CD14-positive monocyte (primary cell): ENCODE measurements at regions not wholly inside any gene's neighbourhood (a gene's known extent, or its start where the extent isn't known, plus 50 kb on each side); places are given as distances from the start of the nearest gene placed in this dataset.

Experiments used
- DNase-seq, 3 donors: peaks; one replicate each; pipeline ENCODE4 v3.0.0-alpha.2; 2011 to 2022
- H2AFZ ChIP-seq: 2 replicates; pipeline ENCODE4 v1.6.0; 2012; ENCODE audit warnings: mild to moderate bottlenecking, low read depth, low read length, inconsistent platforms; ENCODE audit not compliant: insufficient read depth, poor library complexity, severe bottlenecking
- H3K27ac ChIP-seq, 2 donors: 1 replicate in 1 of 2; 2 replicates in 1 of 2; pipeline ENCODE4 v1.5.1; 2012 to 2013; ENCODE audit warnings: low read length in 2 of 2, control low read depth in 1 of 2, inconsistent platforms in 1 of 2, low read depth in 1 of 2, mild to moderate bottlenecking in 1 of 2
- H3K27me3 ChIP-seq, 2 donors: one replicate each; pipeline versions ENCODE4 v1.6.0 to v1.6.1; 2011 to 2013; ENCODE audit warnings: low read length in 2 of 2; ENCODE audit not compliant: control insufficient read depth in 2 of 2, insufficient read depth in 2 of 2
- H3K36me3 ChIP-seq, 2 donors: replicated peaks in 1 of 2; 1 replicate in 1 of 2; 2 replicates in 1 of 2; pipeline versions ENCODE4 v1.5.1 to v1.6.1; 2012 to 2013; ENCODE audit warnings: low read length in 2 of 2, control low read depth in 1 of 2, inconsistent platforms in 1 of 2, mild to moderate bottlenecking in 1 of 2; ENCODE audit not compliant: insufficient read depth in 2 of 2, control insufficient read depth in 1 of 2
- H3K4me1 ChIP-seq, 2 donors: 1 replicate in 1 of 2; 2 replicates in 1 of 2; pipeline versions ENCODE4 v1.5.1 to v1.6.1; 2012 to 2013; ENCODE audit warnings: low read length in 2 of 2, control low read depth in 1 of 2, inconsistent platforms in 1 of 2, mild to moderate bottlenecking in 1 of 2, moderate library complexity in 1 of 2; ENCODE audit not compliant: insufficient read depth in 2 of 2, control insufficient read depth in 1 of 2
- H3K4me2 ChIP-seq: replicated peaks from 2 replicates; pipeline ENCODE3; 2012; ENCODE audit warnings: low read length, moderate library complexity, mild to moderate bottlenecking; ENCODE audit not compliant: poor library complexity, severe bottlenecking; ENCODE audit errors: extremely low read depth
- H3K4me3 ChIP-seq, 3 experiments: fragments of 200-600 bp in 1 of 3; sonication (generic) in 1 of 3; replicated peaks in 1 of 3; 1 replicate in 2 of 3; 2 replicates in 1 of 3; pipeline ENCODE4 v1.5.1; 2011 to 2013; ENCODE audit warnings: low read length in 3 of 3, mild to moderate bottlenecking in 3 of 3, control low read depth in 2 of 3, low read depth in 2 of 3, inconsistent platforms in 1 of 3, moderate library complexity in 1 of 3
- H3K79me2 ChIP-seq: 2 replicates; pipeline ENCODE4 v1.6.0; 2012; ENCODE audit warnings: mild to moderate bottlenecking, control low read depth, inconsistent platforms, low read length, moderate library complexity; ENCODE audit not compliant: insufficient read depth
- H3K9ac ChIP-seq: 2 replicates; pipeline ENCODE4 v1.6.0; 2017; ENCODE audit warnings: low read length, mild to moderate bottlenecking; ENCODE audit not compliant: insufficient read depth, poor library complexity, severe bottlenecking
- H3K9me3 ChIP-seq, 2 donors: replicated peaks in 1 of 2; 1 replicate in 1 of 2; 2 replicates in 1 of 2; pipeline versions ENCODE4 v1.5.1 to v1.6.1; 2012 to 2013; ENCODE audit warnings: low read length in 2 of 2, control low read depth in 1 of 2; ENCODE audit not compliant: control insufficient read depth in 1 of 2, insufficient read depth in 1 of 2
- H4K20me1 ChIP-seq: 2 replicates; pipeline ENCODE4 v1.6.0; 2012; ENCODE audit warnings: mild to moderate bottlenecking, low read length, control low read depth, moderate library complexity; ENCODE audit not compliant: insufficient read depth
- H3K27ac Mint-ChIP-seq, 7 donors: one replicate each; pipeline ENCODE4 v1.8.0; 2020; ENCODE audit warnings: mild to moderate bottlenecking in 7 of 7, mixed read lengths in 7 of 7, moderate library complexity in 6 of 7, inconsistent platforms in 2 of 7
- H3K27me3 Mint-ChIP-seq, 3 donors: one replicate each; pipeline ENCODE4 v1.8.0; 2021 to 2022; ENCODE audit warnings: low read depth in 3 of 3, mild to moderate bottlenecking in 3 of 3, mixed read lengths in 3 of 3, moderate library complexity in 3 of 3, inconsistent platforms in 1 of 3
- H3K36me3 Mint-ChIP-seq, 2 donors: one replicate each; pipeline ENCODE4 v1.8.0; 2020; ENCODE audit warnings: mixed read lengths in 2 of 2, inconsistent platforms in 1 of 2, mild to moderate bottlenecking in 1 of 2
- H3K4me1 Mint-ChIP-seq: one replicate; pipeline ENCODE4 v1.8.0; 2020; ENCODE audit warnings: mild to moderate bottlenecking, mixed read lengths
- H3K4me3 Mint-ChIP-seq, 2 donors: one replicate each; pipeline ENCODE4 v1.8.0; 2020; ENCODE audit warnings: mild to moderate bottlenecking in 2 of 2, mixed read lengths in 2 of 2, moderate library complexity in 1 of 2
- H3K9me3 Mint-ChIP-seq, 7 donors: one replicate each; pipeline ENCODE4 v1.8.0; 2020 to 2022; ENCODE audit warnings: mixed read lengths in 7 of 7, mild to moderate bottlenecking in 6 of 7, moderate library complexity in 6 of 7, inconsistent platforms in 2 of 7
- WGBS: methylation state at CpG from one replicate; pipeline ENCODE4 v1.1.5; 2013; ENCODE audit warnings: missing lambda C conversion rate; ENCODE audit not compliant: insufficient coverage; 5-methylcytosine and 5-hydroxymethylcytosine counted together
- intact Hi-C, 2 donors: fragments of 100-400 bp; cut with micrococcal nuclease; formaldehyde crosslinking; loops; one replicate each; pipeline versions ENCODE4 v1.15.0 to v1.15.1; 2023
- TF ChIP-seq, protein P1 (sequence below): fragments of 200-600 bp; IDR thresholded peaks from one replicate; pipeline ENCODE4 v1.8.0; 2022; ENCODE audit warnings: antibody characterized with exemption, mild to moderate bottlenecking

DNA sequence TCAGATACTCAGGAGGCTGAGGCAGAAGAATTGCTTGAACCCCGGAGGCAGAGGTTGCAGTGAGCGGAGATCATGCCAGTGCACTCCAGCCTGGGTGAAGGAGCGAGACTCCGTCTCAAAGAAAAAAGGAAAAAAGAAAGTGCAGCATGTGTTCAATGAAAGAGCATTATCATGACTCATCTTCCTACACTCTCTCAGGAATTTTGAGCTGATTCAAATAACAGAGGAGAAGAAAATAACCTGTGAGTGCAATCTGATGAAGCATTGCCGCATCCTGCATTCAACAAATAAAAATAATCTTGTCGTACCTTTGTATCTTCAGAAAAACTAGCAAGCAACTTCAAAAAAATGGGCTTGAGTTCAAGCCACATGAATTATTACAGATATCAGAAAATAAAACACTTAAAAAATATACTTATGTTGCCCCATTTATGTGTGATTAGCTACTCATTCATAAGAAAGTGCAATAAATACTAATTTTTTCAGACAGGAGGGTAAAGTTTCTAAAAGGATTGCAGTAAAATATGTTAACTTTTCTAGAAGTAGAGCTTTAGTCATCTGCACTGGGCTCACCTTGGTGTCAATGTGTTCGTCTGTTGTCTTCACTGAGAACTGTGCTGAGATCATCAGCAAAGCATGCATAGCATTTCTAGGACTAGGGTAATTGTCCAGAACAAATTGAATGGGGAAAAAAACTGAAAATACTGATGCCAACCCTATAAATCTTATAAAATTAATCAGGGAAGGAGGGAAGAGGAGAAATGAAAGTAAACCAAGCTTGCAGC is 90.4 kb upstream of the VCX3B start:
- Histone ChIP-seq H3K27me3 (no peaks in the 10 kb centered on the region), H2AFZ (no peak overlapping the region), H3K27ac (no peak overlapping the region), H3K9ac (no peak overlapping the region), H3K4me1 (no peaks in the 10 kb centered on the region), H3K4me2 (no peak overlapping the region), H3K4me3 (no peak overlapping the region), H3K79me2 (no peaks in the 10 kb centered on the region), H4K20me1 (no peaks in the 10 kb centered on the region), H3K36me3 (no peaks in the 10 kb centered on the region), H3K9me3 (peaks cover 10 to 16% of the 10 kb centered on the region in 2 donors)
- no peak for DNase-seq
- WGBS = no CpG with 5 or more reads among the region's 7 CpGs
- Mint-ChIP-seq H3K36me3 (no peaks in the 10 kb centered on the region), H3K27me3 (peaks cover 0 to 2% (median 0%) of the 10 kb centered on the region in 3 donors), H3K4me1 (no peaks in the 10 kb centered on the region), H3K9me3 (peaks cover 0 to 12% (median 8%) of the 10 kb centered on the region in 7 donors), H3K4me3 (no peak overlapping the region), H3K27ac (no peak overlapping the region)
- intact Hi-C loops = no loop called here
- TF ChIP-seq, protein P1, sequence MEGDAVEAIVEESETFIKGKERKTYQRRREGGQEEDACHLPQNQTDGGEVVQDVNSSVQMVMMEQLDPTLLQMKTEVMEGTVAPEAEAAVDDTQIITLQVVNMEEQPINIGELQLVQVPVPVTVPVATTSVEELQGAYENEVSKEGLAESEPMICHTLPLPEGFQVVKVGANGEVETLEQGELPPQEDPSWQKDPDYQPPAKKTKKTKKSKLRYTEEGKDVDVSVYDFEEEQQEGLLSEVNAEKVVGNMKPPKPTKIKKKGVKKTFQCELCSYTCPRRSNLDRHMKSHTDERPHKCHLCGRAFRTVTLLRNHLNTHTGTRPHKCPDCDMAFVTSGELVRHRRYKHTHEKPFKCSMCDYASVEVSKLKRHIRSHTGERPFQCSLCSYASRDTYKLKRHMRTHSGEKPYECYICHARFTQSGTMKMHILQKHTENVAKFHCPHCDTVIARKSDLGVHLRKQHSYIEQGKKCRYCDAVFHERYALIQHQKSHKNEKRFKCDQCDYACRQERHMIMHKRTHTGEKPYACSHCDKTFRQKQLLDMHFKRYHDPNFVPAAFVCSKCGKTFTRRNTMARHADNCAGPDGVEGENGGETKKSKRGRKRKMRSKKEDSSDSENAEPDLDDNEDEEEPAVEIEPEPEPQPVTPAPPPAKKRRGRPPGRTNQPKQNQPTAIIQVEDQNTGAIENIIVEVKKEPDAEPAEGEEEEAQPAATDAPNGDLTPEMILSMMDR = no peak

DNA sequence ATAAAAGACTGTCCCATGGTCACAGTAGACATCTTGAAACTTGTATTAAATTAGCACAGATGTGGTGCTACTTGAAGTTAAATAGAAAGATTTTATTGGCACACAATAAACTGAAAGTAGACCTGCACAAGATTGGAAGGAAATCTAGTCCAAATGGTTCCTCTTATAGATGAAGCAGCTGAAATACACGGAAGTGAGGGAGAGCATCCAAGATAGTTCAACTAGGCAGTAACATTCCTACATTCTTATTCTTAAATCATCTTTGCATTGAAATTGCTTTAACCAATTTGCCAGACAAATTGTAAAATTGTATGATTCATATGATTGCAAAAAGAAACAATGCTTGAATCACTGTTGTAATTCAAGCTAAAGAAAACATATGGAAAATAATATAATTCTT is 87.6 kb upstream of the VCX3B start:
- intact Hi-C loops = no loop called here
- no CpG with 5 or more reads among the region's 1 CpG for WGBS
- Histone ChIP-seq H3K4me3 (no peak overlapping the region), H3K4me1 (no peaks in the 10 kb centered on the region), H3K4me2 (no peak overlapping the region), H2AFZ (no peak overlapping the region), H4K20me1 (no peaks in the 10 kb centered on the region), H3K27ac (no peak overlapping the region), H3K9me3 (peaks cover 10 to 16% of the 10 kb centered on the region in 2 donors), H3K27me3 (no peaks in the 10 kb centered on the region), H3K9ac (no peak overlapping the region), H3K79me2 (no peaks in the 10 kb centered on the region), H3K36me3 (no peaks in the 10 kb centered on the region)
- Mint-ChIP-seq H3K36me3 (no peaks in the 10 kb centered on the region), H3K4me3 (no peak overlapping the region), H3K4me1 (no peaks in the 10 kb centered on the region), H3K9me3 (peaks cover 0 to 12% (median 8%) of the 10 kb centered on the region in 7 donors), H3K27ac (no peak overlapping the region), H3K27me3 (peaks cover 0 to 2% (median 0%) of the 10 kb centered on the region in 3 donors)
- TF ChIP-seq, protein P1 = no peak
- no peak for DNase-seq
